ENCODE measurements at regions not wholly inside any gene's neighbourhood (a gene's known extent, or its start where the extent isn't known, plus 50 kb on each side); places are given as distances from the start of the nearest gene placed in this dataset.
"Not testable (repeated sequence)": the region's sequence is repeated elsewhere in the genome, so short reads cannot be mapped to it uniquely, and the experiment has no call there.

DNA sequence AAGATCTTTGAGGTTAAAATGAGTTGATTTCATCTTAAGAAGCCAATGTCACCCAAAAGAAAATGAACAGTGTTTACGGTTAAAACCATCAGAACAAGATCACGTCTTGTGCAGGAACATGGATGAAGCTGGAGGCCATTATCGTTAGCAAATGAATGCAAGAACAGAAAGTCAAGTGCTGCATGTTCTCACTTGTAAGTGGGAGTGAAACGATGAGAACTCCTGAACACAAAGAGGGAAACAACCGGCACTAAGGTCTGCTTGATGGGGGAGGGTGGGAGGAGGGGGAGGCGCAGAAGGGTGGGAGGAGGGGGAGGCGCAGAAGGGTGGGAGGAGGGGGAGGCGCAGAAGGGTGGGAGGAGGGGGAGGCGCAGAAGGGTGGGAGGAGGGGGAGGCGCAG, 214.8 kb upstream of the PRKCQ start:
- DNase-seq, result not testable (repeated sequence)

DNA sequence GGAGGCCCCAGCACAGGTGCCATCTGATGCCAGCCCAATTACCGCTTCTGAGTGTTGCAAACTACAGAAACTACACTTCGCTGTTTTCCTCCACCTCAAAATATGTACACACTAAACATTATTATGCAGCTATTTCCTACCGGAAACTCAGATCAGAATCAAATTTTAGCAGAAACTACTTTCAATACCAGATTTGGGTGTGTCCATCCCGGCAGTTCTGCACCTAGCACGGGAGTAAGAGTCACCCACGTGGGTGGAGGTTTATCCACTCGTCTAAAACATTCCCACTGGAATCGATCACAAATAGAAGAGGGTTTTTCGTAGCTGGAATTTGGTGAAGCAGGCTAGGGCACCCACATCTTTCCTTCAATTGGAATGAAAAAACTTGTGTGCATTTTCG, 214.4 kb upstream of the PRKCQ start:
- DNase-seq, result no peak

DNA sequence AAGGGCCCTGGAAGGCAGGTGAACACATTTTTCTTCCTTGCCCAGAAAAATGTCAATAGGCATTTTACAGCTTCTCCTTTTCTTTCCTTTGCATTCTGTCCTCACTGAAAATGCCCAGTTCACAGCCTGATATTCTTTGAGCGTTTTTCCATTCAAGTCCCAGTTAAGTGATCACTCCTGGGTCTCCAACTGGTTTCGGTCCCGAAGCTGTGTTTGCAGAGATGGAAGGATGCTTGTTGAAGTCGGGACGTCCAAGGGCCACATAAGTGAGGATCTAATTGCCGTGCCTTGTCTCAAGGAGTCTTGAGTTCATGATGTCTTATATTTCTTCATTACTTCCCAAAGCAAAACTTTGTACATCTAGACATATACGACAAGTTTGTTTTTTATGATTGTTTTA, 208.7 kb upstream of the PRKCQ start:
- DNase-seq, result no peak

DNA sequence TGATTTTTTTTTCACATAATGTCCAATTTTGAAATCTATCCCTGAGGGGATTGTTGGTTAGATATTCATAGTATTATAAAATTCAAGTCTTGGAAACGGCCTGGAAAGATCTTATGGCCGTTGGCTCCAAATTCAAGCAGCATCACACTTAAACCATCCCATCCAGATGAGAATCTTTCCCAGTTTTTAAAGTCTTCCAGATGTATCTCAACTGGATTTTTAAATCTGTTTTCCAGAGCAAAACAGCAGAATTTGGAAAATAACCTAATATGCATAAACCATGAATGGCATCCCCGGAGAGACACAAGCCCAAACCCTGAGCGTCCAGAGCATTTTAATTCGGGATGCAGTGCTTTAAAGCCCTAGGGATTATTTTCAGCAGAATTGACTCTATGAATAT, 208.2 kb upstream of the PRKCQ start:
- no peak for DNase-seq

DNA sequence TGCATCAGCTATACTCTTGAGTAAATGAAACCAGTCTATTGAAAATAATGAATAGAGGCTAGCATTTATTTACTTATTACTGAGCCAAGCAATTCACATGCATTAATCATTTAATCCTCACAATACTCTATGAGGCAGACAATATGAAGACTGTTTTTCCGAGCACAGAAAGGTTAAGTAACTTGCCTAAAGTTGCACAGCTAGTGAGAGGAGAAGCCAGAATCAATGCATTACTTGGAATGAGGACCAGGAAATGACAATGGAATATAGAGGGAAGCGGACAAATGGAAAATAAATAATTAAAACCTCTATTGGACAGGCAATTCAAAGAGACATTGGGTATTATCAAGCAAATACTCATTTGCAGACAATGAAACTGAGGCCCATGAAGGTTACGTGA, 207.6 kb upstream of the PRKCQ start:
- DNase-seq, result no peak

DNA sequence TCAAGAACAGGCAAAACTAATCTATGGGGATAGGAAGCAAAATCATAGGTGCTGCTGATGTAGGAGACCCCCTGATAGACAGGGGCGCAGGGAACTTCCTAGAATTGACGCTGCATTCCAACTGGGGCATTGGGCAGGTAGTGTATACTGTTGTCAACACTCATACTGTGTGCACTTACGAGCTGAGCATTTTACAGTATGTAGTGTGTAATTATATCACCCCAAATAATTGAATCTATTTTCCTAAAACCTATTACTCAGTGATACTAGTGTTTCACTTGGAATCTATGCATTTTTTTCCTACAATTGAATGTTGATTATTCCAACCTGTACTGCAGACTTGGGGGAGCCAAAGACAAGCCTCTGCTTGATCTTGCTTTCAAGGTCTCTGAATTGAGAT, 207.0 kb upstream of the PRKCQ start:
- no peak for DNase-seq

DNA sequence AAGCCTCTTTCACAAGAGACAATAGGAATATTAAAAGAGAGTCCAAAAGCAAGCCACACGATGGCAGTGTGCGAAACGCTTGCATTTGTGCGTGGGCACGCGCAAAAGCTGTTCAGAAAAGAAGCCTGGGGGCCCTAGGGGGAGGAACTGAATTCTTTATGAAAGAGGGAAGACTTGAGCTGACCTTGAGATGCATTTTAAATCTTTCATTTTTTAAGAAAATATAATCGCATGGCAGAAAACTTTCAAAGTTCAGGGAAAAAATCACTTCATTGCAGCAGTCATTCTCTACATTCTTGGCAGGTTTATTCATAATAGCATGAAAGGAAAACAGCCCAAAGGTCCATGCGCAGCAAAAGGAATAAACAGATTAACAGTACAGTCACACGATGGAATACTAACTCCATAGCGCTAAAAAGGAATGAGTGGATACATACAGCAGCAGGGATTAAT, 206.5 kb upstream of the PRKCQ start:
- no peak for DNase-seq

DNA sequence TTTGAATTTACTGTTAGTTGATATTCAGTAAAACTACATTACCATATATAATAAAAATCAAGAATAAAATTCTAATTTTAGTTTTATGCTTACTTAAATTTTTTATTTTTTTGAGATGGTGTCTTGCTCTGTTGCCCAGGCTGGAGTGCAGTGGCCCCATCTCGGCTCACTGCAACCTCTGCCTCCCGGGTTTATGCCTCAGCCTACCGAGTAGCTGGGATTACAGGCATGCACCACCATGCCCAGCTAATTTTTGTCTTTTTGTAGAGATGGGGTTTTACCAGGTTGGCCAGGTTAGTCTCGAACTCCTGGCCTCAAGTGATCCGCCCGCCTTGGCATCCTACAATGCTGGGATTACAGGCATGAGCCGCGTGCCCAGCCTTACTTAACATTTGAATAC, 204.4 kb upstream of the PRKCQ start:
- DNase-seq, result not testable (repeated sequence)

DNA sequence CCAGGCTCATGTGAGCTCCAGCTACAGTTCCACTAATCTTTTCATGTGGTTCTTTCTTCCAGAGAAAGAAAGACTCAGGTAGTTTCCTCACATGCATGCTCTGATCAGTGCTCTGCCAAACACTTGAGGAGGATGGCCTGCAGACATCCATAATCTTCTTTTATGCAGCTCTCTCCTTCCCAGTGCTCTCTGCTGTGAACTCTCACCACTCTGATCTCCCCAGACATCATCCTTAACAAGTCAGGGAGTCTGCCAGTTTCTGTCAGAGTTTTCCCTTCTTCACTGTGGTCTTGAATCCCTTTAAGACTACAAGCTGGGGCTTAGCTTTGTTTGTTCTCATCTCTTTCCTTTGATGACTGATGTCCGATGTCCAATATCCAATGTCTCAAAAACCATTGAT, 203.4 kb upstream of the PRKCQ start:
- no peak for DNase-seq

DNA sequence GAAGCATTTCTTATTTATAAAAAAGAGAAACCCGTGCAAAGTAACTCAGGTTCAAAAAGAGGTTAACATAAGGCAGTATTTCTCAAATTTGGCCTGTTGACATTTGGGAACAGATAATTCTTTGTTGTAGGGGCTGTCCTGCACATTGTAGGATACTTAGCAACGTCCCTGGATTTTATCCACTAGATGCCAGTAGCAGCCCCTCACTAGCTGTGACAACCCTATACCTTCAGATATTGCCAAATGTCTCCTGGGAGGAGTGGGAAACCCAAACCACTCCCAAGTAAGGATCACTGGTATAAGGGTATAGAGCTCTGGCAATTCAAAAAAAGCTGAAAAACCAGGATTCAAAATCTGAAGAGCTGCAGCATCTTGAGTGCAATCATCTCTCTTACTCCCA, 202.3 kb upstream of the PRKCQ start:
- DNase-seq, result no peak

DNA sequence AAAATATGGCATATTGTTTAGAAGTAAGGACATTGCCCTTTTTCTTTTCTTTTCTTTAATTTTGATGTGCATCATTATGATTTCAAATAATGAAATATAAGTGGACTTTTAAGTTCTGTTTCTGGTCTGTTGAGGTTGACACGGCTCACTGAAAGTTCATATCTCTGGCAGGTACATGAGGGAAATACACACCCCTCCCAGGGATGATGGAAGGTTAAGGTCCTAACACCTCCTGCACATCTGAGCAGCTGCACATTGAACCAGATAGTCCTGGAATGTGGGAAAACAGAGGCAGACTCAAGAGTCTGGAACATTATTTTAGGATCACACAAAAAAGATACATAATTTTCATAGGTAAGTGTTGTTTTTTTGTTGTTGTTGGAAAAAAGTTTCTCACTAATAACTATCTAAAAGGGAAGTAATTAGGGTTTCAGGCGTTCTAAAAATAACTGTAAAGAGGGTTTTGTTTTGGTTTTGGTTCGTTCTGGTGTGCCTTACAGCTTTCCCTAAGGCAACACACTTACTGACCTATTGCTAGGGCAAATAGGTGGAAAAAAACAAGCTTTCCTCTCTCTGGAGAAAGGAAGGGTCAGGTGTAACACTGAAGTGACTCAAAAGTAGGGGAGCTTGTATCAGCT, 201.2 kb upstream of the PRKCQ start:
- DNase-seq, result no peak

DNA sequence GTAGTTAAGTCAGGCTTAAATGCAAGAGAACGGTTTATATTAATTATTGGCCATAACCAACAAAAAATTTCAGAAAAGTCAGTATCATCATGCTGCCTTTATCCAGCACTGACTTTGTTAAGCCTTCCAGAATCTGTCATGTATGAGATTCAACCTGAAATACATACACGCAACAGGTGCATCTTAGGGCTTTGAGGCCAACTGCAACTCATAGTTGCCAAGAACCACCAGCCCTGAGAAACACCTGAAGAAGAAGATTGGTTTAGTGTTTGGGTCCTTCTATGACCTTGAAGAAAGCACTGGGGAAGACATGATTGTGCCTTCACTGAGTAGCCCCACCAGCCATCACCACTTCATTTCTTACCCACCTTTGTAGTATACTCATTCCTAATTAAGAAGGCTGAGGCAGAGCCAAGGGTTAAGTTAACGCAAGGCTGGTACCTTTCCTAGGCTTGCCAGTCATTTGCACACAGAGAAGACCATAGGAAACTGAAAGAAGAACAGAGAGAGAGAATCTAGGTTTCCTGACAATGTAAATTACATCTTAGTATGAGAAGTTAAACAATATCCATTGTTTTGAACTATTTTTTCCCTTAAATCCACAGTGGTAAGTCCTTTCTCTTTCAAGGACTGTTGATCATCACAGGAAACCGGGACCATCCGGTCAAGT, 200.1 kb upstream of the PRKCQ start:
- no peak for DNase-seq

DNA sequence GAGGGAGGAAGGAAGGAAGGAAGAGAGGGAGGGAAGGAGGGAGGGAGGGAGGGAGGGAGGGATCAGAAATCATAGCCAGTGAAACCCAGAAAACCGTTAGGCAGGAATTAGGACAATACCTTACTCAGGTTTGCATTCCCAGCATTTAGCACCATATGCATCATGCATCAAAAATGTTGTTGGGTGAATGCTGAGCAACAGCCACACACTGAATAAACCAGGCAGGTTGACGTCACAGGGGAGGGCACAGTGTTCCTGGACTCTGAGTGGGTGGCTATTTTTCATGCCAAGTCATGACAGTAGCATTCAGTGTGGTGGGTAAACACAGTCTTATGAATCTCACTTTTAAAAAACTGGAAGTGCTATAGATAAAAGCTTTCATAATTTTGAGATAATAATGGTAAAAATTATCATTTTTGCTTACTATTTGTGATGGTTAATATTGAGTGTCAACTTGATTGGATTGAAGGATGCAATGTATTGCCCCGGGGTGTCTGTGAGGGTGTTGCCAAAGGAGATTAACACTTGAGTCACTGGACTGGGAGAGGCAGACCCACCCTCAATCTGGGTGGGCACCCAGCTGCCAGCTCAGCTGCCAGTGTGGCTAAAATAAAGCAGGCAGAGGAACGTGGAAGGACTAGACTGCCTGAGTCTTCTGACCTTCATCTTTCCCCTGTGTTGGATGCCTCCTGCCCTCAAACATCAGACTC, 199.1 kb upstream of the PRKCQ start:
- DNase-seq, result no peak

DNA sequence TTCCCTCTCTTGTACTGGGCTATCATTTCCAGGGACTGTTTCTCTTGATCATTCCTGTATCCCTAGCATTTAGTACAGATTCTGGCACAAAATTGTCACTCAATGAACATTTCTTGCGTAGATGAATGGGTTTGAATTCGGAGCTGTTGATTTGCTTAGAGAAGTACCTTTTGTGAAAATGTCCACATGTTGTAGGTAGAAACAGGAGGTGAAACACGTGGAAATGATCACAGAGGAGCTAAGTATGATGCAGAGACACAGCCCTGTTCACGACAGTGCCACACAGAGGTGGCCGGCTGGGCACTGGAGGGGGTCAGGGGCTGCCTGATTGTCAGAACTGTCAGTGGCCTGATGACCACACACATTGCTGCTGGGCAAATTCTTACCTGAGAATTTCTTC, 196.1 kb upstream of the PRKCQ start:
- DNase-seq, result no peak

DNA sequence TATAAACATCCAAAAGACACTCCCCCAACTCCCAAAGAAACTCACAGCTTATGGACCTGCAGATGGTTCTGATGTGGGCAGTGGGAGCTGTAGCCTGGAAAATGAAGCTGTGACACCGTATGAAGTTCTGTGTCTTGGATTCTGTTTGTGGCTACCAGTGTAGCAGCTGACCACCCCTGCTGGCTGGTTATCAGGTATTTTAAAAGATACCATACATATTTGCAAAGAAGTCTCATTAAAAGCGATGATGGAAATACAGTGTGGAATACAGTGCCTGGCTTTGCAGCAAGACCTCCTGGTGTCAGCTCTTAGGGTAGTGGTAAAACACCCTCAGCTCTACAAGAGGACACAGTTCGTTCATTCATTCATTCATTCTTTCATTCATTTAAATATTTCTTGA, 194.3 kb upstream of the PRKCQ start:
- no peak for DNase-seq

DNA sequence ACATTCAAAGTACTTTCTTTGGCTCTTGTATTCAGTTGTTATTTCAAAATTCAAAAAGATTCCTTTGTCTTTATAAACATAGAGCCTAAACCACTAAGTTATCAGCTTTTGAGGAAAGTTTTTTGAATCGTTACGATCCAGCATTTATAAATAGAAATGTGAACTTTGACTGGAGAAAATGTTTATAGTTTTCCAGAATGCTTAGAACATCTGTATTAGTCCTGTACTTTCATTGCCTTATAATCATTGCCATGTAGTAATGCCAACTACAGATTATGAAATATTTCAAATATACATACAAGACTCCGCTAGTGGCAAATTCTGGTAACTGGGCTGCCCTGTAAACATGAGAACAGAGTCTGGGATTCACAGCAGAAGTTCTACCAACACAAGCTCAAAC, 191.3 kb upstream of the PRKCQ start:
- no peak for DNase-seq

DNA sequence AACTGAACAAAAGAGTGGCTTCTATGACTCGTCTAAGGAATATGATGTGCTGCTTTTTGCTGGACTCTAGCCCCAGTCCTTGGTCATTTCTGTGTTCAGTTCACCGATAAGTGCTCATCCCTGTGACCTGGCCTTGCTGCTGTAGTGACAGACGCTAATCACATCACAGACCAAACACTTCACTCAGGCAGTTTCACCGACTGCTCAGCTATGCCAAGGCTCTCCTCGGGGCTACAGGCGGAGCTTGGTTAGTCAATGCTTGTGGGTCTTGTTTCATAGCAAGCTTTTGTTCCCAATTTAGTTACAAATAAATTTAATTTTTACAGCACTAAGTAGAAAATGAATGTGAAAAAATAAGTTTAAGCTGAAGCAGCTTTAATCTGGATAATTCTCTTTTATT, 190.8 kb upstream of the PRKCQ start:
- DNase-seq, result no peak

DNA sequence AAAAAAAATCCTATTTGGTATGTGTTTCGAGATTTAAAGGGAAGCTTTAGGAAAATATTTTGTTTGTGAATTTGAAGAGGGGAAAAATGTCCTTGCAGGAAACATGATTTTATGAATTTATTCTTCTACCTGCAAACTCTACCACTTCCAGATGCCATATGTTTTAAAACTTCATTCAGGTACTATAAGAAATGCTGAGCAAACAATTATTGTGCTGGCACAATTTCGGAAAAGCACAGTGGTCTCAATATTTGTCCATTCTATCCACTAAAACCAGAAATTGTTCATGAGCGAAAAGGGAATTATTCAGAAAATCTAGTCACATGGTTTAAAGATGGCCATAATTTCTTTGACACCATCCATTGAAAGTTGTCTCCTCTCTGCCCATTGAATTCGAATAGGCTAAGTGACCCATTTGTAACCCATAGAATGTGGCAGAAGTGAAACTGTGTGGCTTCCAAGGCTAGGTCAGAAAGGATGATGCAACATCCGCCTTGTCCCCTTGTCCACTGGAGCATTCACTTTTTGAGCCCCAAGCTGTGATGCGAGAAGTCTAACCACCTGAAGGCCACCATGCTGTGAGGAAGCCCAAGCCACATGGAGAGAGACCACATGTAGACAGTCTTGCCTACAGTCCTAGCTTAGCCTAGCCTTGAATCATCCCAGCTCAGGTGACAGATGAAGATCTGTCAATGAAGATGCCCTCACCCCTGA, 189.8 kb upstream of the PRKCQ start:
- no peak for DNase-seq

DNA sequence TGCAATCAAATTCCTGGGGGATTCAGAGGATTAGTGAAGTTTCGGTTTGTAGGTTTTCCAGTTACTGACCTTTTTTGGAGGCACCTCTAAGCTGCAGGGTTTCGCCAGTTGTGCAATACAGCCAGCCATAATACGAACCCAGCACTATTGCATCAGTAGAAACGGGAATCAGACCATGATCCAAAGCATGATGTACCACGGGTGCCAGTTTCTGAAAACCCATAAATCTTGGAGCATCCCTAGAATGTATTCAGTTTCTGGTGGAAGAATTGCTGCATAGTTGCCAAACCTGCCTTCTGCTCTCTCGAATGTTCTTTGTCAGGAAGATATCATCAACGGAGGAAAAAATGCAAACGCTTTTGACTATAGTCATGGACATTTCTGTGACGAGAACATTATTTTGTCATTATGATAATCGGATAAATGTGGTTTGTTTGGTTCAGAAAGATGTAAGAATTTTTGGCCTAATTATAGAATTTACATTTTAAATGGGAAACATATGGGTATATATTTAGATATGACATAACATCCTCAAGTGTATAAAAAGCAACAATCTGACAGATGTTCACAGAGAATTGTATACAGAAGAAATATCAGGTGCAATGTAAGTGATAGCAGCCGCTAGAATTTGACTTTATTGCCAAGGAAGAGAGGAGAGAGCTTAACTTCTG, 186.2 kb upstream of the PRKCQ start:
- no peak for DNase-seq

DNA sequence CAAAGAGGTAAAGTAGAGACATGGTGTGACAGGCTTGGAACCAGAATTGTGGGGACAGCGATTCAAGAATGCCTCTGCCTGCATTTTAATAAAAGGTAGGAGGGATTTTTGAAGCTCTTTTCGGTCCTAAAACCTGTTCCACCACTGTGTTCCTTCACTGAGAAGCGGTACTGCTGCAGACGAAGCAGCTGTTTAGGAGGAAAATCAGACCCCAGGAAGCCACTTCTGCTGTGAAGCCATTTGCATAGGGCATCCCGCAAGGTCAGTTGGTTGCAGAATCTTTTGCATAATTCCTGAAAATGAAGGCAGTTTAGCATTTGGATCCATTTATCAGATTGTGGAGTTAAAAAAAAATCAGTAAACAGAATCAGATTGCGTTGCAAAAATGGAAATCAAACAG, 183.3 kb upstream of the PRKCQ start:
- DNase-seq, result no peak

DNA sequence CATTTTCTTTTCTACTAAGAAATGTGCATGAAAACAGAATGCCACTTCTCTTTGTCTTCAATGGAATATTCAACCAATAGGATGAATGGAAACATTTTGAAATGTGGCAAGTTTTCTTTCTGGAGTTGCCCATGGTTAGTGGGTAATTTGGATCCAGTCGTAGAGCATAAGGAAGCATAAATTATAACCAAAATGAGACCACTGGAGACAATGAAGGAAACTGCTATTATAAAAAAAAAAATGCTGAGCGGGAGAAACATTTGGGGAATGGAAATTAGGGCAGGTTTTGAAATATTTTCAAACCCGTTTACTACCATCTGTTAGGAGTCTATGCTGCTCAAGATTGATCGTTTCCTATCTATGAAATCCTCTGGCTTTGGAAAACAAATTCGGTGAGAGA, 182.9 kb upstream of the PRKCQ start:
- DNase-seq, result no peak

DNA sequence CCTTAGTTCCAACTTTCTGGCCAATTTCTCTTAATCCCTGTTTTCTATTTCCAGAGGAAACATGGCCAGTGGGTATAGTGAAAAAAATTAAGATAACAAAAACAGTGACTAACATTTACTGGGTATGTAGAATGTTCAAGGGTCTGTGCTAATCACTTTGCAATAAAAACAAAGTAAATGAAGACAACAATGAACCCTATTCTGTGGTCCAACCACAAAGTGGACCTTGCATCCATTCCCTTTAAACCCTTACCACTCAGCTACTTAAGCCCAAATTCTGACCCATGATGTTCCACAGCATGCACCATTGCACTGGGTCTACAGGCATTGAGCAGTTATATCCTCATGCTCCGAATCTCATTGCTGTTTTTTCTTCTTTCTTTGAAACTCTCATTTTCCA, 179.9 kb upstream of the PRKCQ start:
- no peak for DNase-seq

DNA sequence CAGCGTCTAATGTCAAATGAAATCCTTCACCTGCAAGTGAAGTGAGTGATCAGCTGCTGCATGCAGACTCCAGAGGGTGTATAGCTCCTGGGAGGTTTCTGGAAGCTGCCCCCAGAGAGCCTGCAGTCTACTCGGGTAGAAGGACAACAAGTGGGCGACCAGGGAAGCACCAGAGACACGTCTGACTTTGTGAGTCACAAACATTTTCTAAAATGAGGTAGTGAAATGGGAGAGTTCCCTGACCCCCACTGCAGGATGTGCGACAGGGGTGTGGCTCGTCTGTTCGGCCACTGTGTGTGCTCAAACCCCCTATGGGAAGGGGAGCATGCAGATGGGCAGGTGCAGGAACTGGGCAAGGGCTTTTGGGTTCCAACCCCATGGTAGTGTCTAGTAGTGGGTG, 177.1 kb upstream of the PRKCQ start:
- no peak for DNase-seq
